HFF-Myc (cell line): ENCODE measurements at regions not wholly inside any gene's neighbourhood (a gene's known extent, or its start where the extent isn't known, plus 50 kb on each side); places are given as distances from the start of the nearest gene placed in this dataset.

Experiments used
- DNase-seq: peaks from one replicate; pipeline ENCODE4 v3.0.0-alpha.2; 2011; ENCODE audit warnings: low read depth; ENCODE audit errors: extremely low read depth
- H3K4me3 ChIP-seq: replicated peaks from 2 replicates; pipeline ENCODE4 v1.5.1; 2011; ENCODE audit warnings: low read depth, mild to moderate bottlenecking, control low read depth, low read length
- CTCF ChIP-seq: IDR thresholded peaks from 2 replicates; pipeline ENCODE4 v1.5.1; 2012; ENCODE audit warnings: mild to moderate bottlenecking, low read depth, low read length, control low read depth; ENCODE audit errors: missing control alignments

- DNase-seq = no peak
- H3K4me3 ChIP-seq = no peak overlapping the region
- no peak for TF ChIP-seq CTCF
Measured at GRCh38 chr5:29642601-29643000, 1550.9 kb upstream of the CDH6 start.

DNA sequence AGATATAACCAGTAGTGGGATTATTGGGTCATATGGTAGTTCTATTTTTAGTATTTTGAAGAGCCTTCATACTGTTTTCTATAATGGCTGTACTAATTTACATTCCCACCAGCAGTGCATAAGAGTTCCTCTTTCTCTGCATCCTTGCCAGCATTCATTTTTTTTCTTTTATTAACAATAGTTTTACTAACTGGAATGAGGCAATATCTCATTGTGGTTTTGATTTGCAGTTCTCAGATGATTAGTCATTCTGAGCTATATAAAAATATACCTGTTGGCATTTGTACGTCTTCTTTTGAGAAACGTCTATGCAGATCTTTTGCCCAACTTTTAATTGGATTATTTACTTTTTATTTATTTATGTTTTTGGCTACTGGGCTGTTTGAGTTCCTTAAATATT is 1579.3 kb upstream of the CDH6 start:
- no peak overlapping the region for H3K4me3 ChIP-seq
- no peak for DNase-seq
- no peak for TF ChIP-seq CTCF

- no peak for TF ChIP-seq CTCF
- DNase-seq = no peak
- no peak overlapping the region for H3K4me3 ChIP-seq
Measured at GRCh38 chr5:29588236-29588635, 1605.2 kb upstream of the CDH6 start.

DNA sequence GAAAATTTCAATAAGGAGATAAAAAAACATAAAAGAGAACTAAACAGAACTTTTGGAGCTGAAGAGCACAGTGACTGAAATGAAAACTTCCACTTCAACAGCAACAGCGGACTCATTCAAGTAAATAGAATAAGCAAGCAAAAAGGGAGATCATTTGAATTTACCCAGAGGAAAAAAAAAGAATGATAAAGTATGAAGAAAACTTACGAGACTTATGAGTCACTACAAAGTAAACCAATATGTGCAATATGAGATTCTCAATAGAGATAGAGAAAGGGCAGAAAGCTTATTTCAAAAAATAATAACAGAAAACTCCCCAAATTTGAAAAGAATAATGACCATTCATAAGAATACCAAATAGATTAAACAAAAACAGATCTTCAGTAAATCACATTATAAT is 1605.7 kb upstream of the CDH6 start:
- H3K4me3 ChIP-seq = no peak overlapping the region
- no peak for TF ChIP-seq CTCF
- no peak for DNase-seq

DNA sequence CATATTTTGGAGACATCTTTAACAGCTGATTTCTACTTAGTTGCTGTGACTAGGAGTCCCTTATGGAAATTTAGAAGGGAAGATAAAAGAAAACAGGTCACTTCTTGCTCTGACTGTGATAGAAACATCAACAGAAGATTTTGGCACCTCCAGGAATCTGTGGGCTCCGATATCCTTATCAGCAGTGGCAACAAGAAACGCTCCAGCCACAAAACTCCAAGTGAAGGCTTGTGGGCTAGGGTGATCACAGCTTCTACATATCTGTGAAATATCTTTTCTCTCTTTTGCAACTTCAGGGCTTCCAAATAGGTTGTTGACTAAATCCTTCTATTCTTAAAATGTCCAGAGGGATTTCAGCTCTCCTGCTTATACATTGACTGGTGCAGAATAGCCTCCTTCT is 1625.5 kb upstream of the CDH6 start:
- no peak for DNase-seq
- no peak for TF ChIP-seq CTCF
- no peak overlapping the region for H3K4me3 ChIP-seq

- TF ChIP-seq CTCF = no peak
- H3K4me3 ChIP-seq = no peak overlapping the region
- no peak for DNase-seq
Measured at GRCh38 chr5:29561564-29561963, 1631.9 kb upstream of the CDH6 start.

DNA sequence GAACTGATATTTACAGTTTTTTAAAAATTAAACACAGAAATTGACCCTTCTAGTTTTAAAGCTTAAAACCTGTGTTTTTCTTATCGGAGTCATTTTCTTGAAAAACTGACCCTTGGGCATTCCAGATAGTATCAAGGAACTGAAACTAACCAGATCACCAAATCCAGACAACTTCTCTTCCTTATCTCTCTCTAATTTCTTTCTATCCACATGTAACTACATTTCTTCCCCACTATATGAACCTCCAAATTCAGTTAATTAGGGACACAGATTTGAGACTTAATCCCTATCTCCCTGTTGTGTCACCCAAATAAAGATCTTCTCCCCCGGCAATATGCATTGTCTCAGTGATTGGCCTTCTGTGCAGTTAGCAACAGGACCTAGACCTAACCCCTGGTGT is 1643.0 kb upstream of the CDH6 start:
- no peak for DNase-seq
- no peak overlapping the region for H3K4me3 ChIP-seq
- TF ChIP-seq CTCF = no peak
